Natural killer cell (primary cell): ENCODE measurements at regions not wholly inside any gene's neighbourhood (a gene's known extent, or its start where the extent isn't known, plus 50 kb on each side); places are given as distances from the start of the nearest gene placed in this dataset.

ENCODE experiments used
- ATAC-seq, 3 donors: fragments of 150-1000 bp in 2 of 3; fragments of 200-7000 bp in 1 of 3; cut with Tn5 transposase; 1 replicate in 1 of 3; 2 replicates in 2 of 3; pipeline ENCODE4 v1.10.0; 2021; ENCODE audit warnings: mild to moderate bottlenecking in 2 of 3, moderate library complexity in 2 of 3
- DNase-seq, 2 donors: peaks; one replicate each; pipeline versions ENCODE4 v3.0.0 to v3.0.0-alpha.2; 2013 to 2021; ENCODE audit warnings: mixed read lengths in 1 of 2
- H3K27ac ChIP-seq: one replicate; pipeline ENCODE4 v1.5.1; 2013; ENCODE audit warnings: mild to moderate bottlenecking, low read length
- H3K27me3 ChIP-seq: one replicate; pipeline ENCODE4 v1.6.1; 2013; ENCODE audit warnings: low read length; ENCODE audit not compliant: control insufficient read depth, insufficient read depth
- H3K36me3 ChIP-seq: one replicate; pipeline ENCODE4 v1.6.1; 2013; ENCODE audit warnings: low read length; ENCODE audit not compliant: control insufficient read depth, insufficient read depth
- H3K4me1 ChIP-seq: one replicate; pipeline ENCODE4 v1.6.1; 2013; ENCODE audit warnings: low read length; ENCODE audit not compliant: control insufficient read depth, insufficient read depth
- H3K4me3 ChIP-seq: one replicate; pipeline ENCODE4 v1.5.1; 2013; ENCODE audit warnings: low read length
- H3K9me3 ChIP-seq: one replicate; pipeline ENCODE4 v1.6.1; 2013; ENCODE audit warnings: low read length; ENCODE audit not compliant: control insufficient read depth, insufficient read depth
- H3K27ac Mint-ChIP-seq, 2 donors: one replicate each; pipeline ENCODE4 v1.8.0; 2022; ENCODE audit warnings: mild to moderate bottlenecking in 2 of 2, mixed read lengths in 2 of 2, moderate library complexity in 1 of 2
- H3K27me3 Mint-ChIP-seq, 2 donors: one replicate each; pipeline ENCODE4 v1.8.0; 2022; ENCODE audit warnings: low read depth in 2 of 2, mixed read lengths in 2 of 2
- H3K36me3 Mint-ChIP-seq: one replicate; pipeline ENCODE4 v1.8.0; 2022; ENCODE audit warnings: mixed read lengths
- H3K4me1 Mint-ChIP-seq, 2 donors: one replicate each; pipeline ENCODE4 v1.8.0; 2022; ENCODE audit warnings: mixed read lengths in 2 of 2
- H3K4me3 Mint-ChIP-seq: one replicate; pipeline ENCODE4 v1.8.0; 2022; ENCODE audit warnings: mild to moderate bottlenecking, moderate library complexity, mixed read lengths
- H3K9me3 Mint-ChIP-seq, 2 donors: one replicate each; pipeline ENCODE4 v1.8.0; 2022; ENCODE audit warnings: mixed read lengths in 2 of 2
- CTCF ChIP-seq: fragments of 200-600 bp; IDR thresholded peaks from one replicate; pipeline ENCODE4 v1.8.0; 2022; ENCODE audit warnings: antibody characterized with exemption
- WGBS: methylation state at CpG from one replicate; pipeline ENCODE4 v1.1.7; 2013; ENCODE audit warnings: missing lambda C conversion rate; ENCODE audit not compliant: insufficient coverage; 5-methylcytosine and 5-hydroxymethylcytosine counted together
- intact Hi-C: fragments of 100-400 bp; cut with micrococcal nuclease; formaldehyde crosslinking; loops from one replicate; pipeline ENCODE4 v1.14.2; 2022

GRCh38 chr7:26532471-26532870 is 240.8 kb downstream of the SNX10 start:
- no peaks in the 10 kb centered on the region for H3K27me3 ChIP-seq
- no peak overlapping the region for H3K4me3 Mint-ChIP-seq
- intact Hi-C loops = no loop called here
- 71% methylated on average over 1 of the region's 1 CpG for WGBS
- no peaks in the 10 kb centered on the region for H3K36me3 Mint-ChIP-seq
- H3K4me1 ChIP-seq = no peaks in the 10 kb centered on the region
- ATAC-seq = no peak
- H3K36me3 ChIP-seq = no peaks in the 10 kb centered on the region
- H3K27me3 Mint-ChIP-seq = peaks cover 21 to 74% of the 10 kb centered on the region in 2 donors
- H3K9me3 ChIP-seq = no peaks in the 10 kb centered on the region
- H3K4me3 ChIP-seq = no peak overlapping the region
- H3K27ac ChIP-seq = no peak overlapping the region
- no peaks in the 10 kb centered on the region for H3K9me3 Mint-ChIP-seq
- no peak for DNase-seq
- no peaks in the 10 kb centered on the region for H3K4me1 Mint-ChIP-seq
- TF ChIP-seq CTCF = no peak
- H3K27ac Mint-ChIP-seq = no peak overlapping the region

GRCh38 chr7:26533217-26533616 is 241.6 kb downstream of the SNX10 start:
- H3K4me1 ChIP-seq = no peaks in the 10 kb centered on the region
- H3K4me3 ChIP-seq = no peak overlapping the region
- ATAC-seq = no peak
- Mint-ChIP-seq H3K27ac (no peak overlapping the region), H3K4me3 (no peak overlapping the region), H3K9me3 (no peaks in the 10 kb centered on the region), H3K27me3 (peaks cover 25 to 75% of the 10 kb centered on the region in 2 donors), H3K4me1 (no peaks in the 10 kb centered on the region), H3K36me3 (no peaks in the 10 kb centered on the region)
- H3K36me3 ChIP-seq = no peaks in the 10 kb centered on the region
- WGBS = 65% methylated on average over 3 of the region's 4 CpGs
- no peak overlapping the region for H3K27ac ChIP-seq
- peaks cover under 1% of the 10 kb centered on the region for H3K27me3 ChIP-seq
- TF ChIP-seq CTCF = no peak
- DNase-seq = no peak
- H3K9me3 ChIP-seq = no peaks in the 10 kb centered on the region
- intact Hi-C loops = no loop called here

- no peaks in the 10 kb centered on the region for H3K4me1 Mint-ChIP-seq
These were observed 243.2 kb downstream of the SNX10 start for GRCh38 chr7:26534649-26535482.

More at GRCh38 chr7:26534649-26535482, 243.2 kb downstream of the SNX10 start:
- 56% methylated on average over 15 of the region's 17 CpGs for WGBS
- no peaks in the 10 kb centered on the region for H3K9me3 Mint-ChIP-seq
- no peaks in the 10 kb centered on the region for H3K9me3 ChIP-seq
- TF ChIP-seq CTCF = no peak
- DNase-seq = no peak
- intact Hi-C loops = no loop called here
- no peaks in the 10 kb centered on the region for H3K36me3 Mint-ChIP-seq
- H3K4me3 ChIP-seq = no peak overlapping the region
- no peak for ATAC-seq
- no peak overlapping the region for H3K27ac Mint-ChIP-seq
- H3K27me3 Mint-ChIP-seq = peaks cover 28 to 80% of the 10 kb centered on the region in 2 donors
- no peaks in the 10 kb centered on the region for H3K4me1 ChIP-seq
- H3K36me3 ChIP-seq = no peaks in the 10 kb centered on the region
- no peak overlapping the region for H3K27ac ChIP-seq
- H3K4me3 Mint-ChIP-seq = no peak overlapping the region
- H3K27me3 ChIP-seq = peaks cover 3% of the 10 kb centered on the region
